ENCODE measurements at regions not wholly inside any gene's neighbourhood (a gene's known extent, or its start where the extent isn't known, plus 50 kb on each side); places are given as distances from the start of the nearest gene placed in this dataset.

DNA sequence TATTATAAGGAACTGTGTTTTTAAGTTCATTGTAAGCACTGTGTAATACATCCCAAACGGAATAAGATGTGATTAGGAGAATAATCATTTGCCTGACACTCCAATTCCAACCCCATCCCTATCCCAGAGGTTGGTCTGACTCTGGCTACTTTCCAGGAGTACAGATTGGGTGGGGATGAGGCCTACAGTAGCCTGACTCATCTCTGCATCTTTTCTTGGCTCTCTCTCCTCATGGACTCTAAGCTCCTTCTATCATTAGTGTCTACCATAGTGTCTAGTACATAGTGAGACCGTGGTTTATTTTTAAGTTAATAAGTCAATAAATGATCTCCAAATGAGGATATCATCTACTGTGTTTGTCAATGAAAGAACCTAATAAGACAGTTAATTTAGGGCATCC is 92.2 kb upstream of the CNKSR3 start:
- no TSS peak for BruUV-seq (replicated peaks)
- DNase-seq (ENCODE audit: low read depth, low spot score) (no peak), FAIRE-seq (no peak)
- Histone ChIP-seq H3K4me1 (ENCODE audit: control insufficient read depth, extremely low read depth, insufficient read depth, low read length) (no peaks in the 10 kb centered on the region), H3K27me3 (ENCODE audit: control insufficient read depth in 2 of 2, insufficient read depth in 2 of 2, low read length in 2 of 2) (no peaks in the 10 kb centered on the region), H3K4me3 (replicated peaks in 1 of 3; ENCODE audit: insufficient read depth in 1 of 3, low read depth in 1 of 3, low read length in 3 of 3) (no peak overlapping the region), H4K20me1 (replicated peaks; ENCODE audit: control insufficient read depth, extremely low read depth, insufficient read depth, low read length) (no peaks in the 10 kb centered on the region), H3K27ac (ENCODE audit: insufficient read depth, low read depth, low read length) (no peak overlapping the region), H3K9me3 (replicated peaks; ENCODE audit: control insufficient read depth, insufficient read depth, low read length) (no peaks in the 10 kb centered on the region), H3K79me2 (ENCODE audit: control insufficient read depth, insufficient read depth, low read length) (no peaks in the 10 kb centered on the region), H3K4me2 (ENCODE audit: insufficient read depth, low read length) (no peak overlapping the region), H3K36me3 (ENCODE audit: control insufficient read depth in 2 of 2, extremely low read depth in 1 of 2, insufficient read depth in 2 of 2, low read length in 2 of 2) (no peaks in the 10 kb centered on the region), H3K9ac (replicated peaks; ENCODE audit: extremely low read depth, insufficient read depth, low read length) (no peak overlapping the region), H3K9me1 (replicated peaks; ENCODE audit: control insufficient read depth, extremely low read depth, insufficient read depth, low read length) (no peaks in the 10 kb centered on the region), H2AFZ (ENCODE audit: low read depth, low read length) (no peak overlapping the region)
- intact Hi-C loops (cut with micrococcal nuclease) = no loop called here
- ChIA-PET POLR2A (no interaction called here), CTCF (no interaction called here)
- no peak for TF ChIP-seq POLR2A (IDR thresholded peaks at IDR 0.05; ENCODE audit: low read depth, low read length)
- dilution Hi-C loops (cut with MboI; ENCODE audit: extremely low pct_ligation_motif_present, low sequenced_read_pairs) = no loop called here

DNA sequence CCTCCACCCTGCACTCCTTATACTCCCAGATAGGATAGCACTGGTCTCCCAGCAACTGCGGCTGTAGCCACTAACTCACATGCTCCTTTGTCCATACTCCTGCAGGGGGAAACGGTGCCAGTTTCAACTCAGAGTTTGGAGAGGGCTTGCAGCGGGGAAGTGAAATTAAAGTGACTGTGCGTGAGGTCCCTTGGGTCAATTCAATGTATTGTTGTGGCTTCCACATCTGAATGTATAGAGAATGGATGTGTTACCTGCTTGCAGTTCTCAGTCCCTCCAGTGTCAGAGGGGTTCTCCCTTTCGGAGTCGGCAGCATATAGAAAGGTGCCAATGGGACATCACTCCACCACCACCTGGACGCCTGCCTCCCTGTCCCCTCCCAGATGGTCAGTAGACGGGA is 93.6 kb upstream of the CNKSR3 start:
- no peaks in the 10 kb centered on the region for H3K4me1 ChIP-seq (ENCODE audit: control insufficient read depth, extremely low read depth, insufficient read depth, low read length)
- BruUV-seq (replicated peaks) = no TSS peak
- dilution Hi-C loops (cut with MboI; ENCODE audit: extremely low pct_ligation_motif_present, low sequenced_read_pairs) = no loop called here

More for the DNA sequence above, 93.6 kb upstream of the CNKSR3 start:
- FAIRE-seq = no peak
- no peak for TF ChIP-seq EZH2 (IDR thresholded peaks at IDR 0.05; ENCODE audit: borderline replicate concordance, low read depth, low read length, severe bottlenecking)
- no peak for TF ChIP-seq POLR2A (IDR thresholded peaks at IDR 0.05; ENCODE audit: low read depth, low read length)
- TF ChIP-seq POLR2AphosphoS5 (IDR thresholded peaks at IDR 0.05; ENCODE audit: insufficient read depth, low read depth, low read length) = no peak
- no peak for TF ChIP-seq GATA2 (IDR thresholded peaks at IDR 0.05; ENCODE audit: insufficient read depth, insufficient read length, low read depth, low read length)
- no peak for TF ChIP-seq JUN (IDR thresholded peaks at IDR 0.05; ENCODE audit: borderline replicate concordance, insufficient read depth, insufficient read length, low read depth)
- no peak for TF ChIP-seq MYC (IDR thresholded peaks at IDR 0.05; ENCODE audit: low read depth, low read length)
- TF ChIP-seq, protein P1, sequence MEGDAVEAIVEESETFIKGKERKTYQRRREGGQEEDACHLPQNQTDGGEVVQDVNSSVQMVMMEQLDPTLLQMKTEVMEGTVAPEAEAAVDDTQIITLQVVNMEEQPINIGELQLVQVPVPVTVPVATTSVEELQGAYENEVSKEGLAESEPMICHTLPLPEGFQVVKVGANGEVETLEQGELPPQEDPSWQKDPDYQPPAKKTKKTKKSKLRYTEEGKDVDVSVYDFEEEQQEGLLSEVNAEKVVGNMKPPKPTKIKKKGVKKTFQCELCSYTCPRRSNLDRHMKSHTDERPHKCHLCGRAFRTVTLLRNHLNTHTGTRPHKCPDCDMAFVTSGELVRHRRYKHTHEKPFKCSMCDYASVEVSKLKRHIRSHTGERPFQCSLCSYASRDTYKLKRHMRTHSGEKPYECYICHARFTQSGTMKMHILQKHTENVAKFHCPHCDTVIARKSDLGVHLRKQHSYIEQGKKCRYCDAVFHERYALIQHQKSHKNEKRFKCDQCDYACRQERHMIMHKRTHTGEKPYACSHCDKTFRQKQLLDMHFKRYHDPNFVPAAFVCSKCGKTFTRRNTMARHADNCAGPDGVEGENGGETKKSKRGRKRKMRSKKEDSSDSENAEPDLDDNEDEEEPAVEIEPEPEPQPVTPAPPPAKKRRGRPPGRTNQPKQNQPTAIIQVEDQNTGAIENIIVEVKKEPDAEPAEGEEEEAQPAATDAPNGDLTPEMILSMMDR (IDR thresholded peaks at IDR 0.05; ENCODE audit: extremely low read depth in 1 of 2, insufficient read depth in 1 of 2, low read depth in 1 of 2, low read length in 2 of 2) = no peak
- TF ChIP-seq FOS (IDR thresholded peaks at IDR 0.05; ENCODE audit: borderline replicate concordance, insufficient read depth, low read length) = no peak
- no peak for TF ChIP-seq MAX (IDR thresholded peaks at IDR 0.05; ENCODE audit: insufficient read depth, insufficient read length)
- no peaks in the 10 kb centered on the region for H3K79me2 ChIP-seq (ENCODE audit: control insufficient read depth, insufficient read depth, low read length)
- POLR2A ChIA-PET = no interaction called here
- no peaks in the 10 kb centered on the region for H3K27me3 ChIP-seq (ENCODE audit: control insufficient read depth in 2 of 2, insufficient read depth in 2 of 2, low read length in 2 of 2)
- no peaks in the 10 kb centered on the region for H4K20me1 ChIP-seq (replicated peaks; ENCODE audit: control insufficient read depth, extremely low read depth, insufficient read depth, low read length)
- CTCF ChIA-PET = no interaction called here
- H3K27ac ChIP-seq (ENCODE audit: insufficient read depth, low read depth, low read length) = no peak overlapping the region
- no peaks in the 10 kb centered on the region for H3K9me1 ChIP-seq (replicated peaks; ENCODE audit: control insufficient read depth, extremely low read depth, insufficient read depth, low read length)
- intact Hi-C loops (cut with micrococcal nuclease) = no loop called here
- no peak overlapping the region for H2AFZ ChIP-seq (ENCODE audit: low read depth, low read length)
- no peaks in the 10 kb centered on the region for H3K9me3 ChIP-seq (replicated peaks; ENCODE audit: control insufficient read depth, insufficient read depth, low read length)
- no peak overlapping the region for H3K9ac ChIP-seq (replicated peaks; ENCODE audit: extremely low read depth, insufficient read depth, low read length)
- no peaks in the 10 kb centered on the region for H3K36me3 ChIP-seq (ENCODE audit: control insufficient read depth in 2 of 2, extremely low read depth in 1 of 2, insufficient read depth in 2 of 2, low read length in 2 of 2)
- H3K4me2 ChIP-seq (ENCODE audit: insufficient read depth, low read length) = no peak overlapping the region
- no peak for DNase-seq (ENCODE audit: low read depth, low spot score)
- H3K4me3 ChIP-seq (replicated peaks in 1 of 3; ENCODE audit: insufficient read depth in 1 of 3, low read depth in 1 of 3, low read length in 3 of 3) = no peak overlapping the region

Data from endothelial cell of umbilical vein (primary cell).